Effector memory CD8-positive, alpha-beta T cell (primary cell): ENCODE measurements at regions not wholly inside any gene's neighbourhood (a gene's known extent, or its start where the extent isn't known, plus 50 kb on each side); places are given as distances from the start of the nearest gene placed in this dataset.

ENCODE experiments used
- ATAC-seq: fragments of 150-1000 bp; cut with Tn5 transposase; replicated peaks from 2 replicates; pipeline ENCODE4 v1.10.0; 2021; ENCODE audit warnings: mild to moderate bottlenecking, moderate library complexity
- DNase-seq, 3 experiments: peaks; one replicate each; pipeline ENCODE4 v3.0.0; 2021
- H3K27ac Mint-ChIP-seq, 2 donors: one replicate each; pipeline ENCODE4 v1.8.0; 2022; ENCODE audit warnings: mild to moderate bottlenecking in 2 of 2, mixed read lengths in 2 of 2, moderate library complexity in 2 of 2
- H3K27me3 Mint-ChIP-seq, 2 donors: one replicate each; pipeline ENCODE4 v1.8.0; 2022; ENCODE audit warnings: mixed read lengths in 2 of 2
- H3K36me3 Mint-ChIP-seq: one replicate; pipeline ENCODE4 v1.8.0; 2022; ENCODE audit warnings: mild to moderate bottlenecking, moderate library complexity, mixed read lengths; ENCODE audit not compliant: insufficient read depth
- H3K4me1 Mint-ChIP-seq, 2 donors: one replicate each; pipeline ENCODE4 v1.8.0; 2022; ENCODE audit warnings: low read depth in 2 of 2, mixed read lengths in 2 of 2
- H3K4me3 Mint-ChIP-seq, 2 donors: one replicate each; pipeline ENCODE4 v1.8.0; 2022; ENCODE audit warnings: mild to moderate bottlenecking in 2 of 2, mixed read lengths in 2 of 2, moderate library complexity in 2 of 2
- H3K9me3 Mint-ChIP-seq, 2 donors: one replicate each; pipeline ENCODE4 v1.8.0; 2022; ENCODE audit warnings: mixed read lengths in 2 of 2

DNA sequence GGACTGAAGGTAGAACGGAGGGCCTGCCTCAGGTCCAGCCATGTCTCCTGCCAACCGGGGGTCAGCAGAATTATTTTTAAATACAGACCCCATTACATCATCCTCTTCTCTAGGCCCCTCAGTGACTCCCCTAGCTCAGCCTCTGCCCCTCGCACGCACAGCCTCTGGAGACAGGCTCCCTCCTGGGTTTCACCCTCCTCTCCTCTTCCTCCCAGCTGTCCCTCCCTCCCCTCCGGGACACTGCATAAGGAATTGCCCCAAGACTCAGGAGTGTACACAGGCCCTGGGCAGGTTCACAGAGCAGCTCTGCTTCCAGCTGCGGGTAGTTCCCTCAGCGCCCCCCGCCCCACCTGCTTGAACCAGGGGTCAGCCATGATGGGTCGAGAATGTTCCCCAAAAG, 520.2 kb upstream of the MYT1L start:
- H3K27ac Mint-ChIP-seq = no peak overlapping the region
- DNase-seq (no peak), ATAC-seq (no peak)
- no peak overlapping the region for H3K4me3 Mint-ChIP-seq
- H3K4me1 Mint-ChIP-seq = no peaks in the 10 kb centered on the region
- H3K9me3 Mint-ChIP-seq = no peaks in the 10 kb centered on the region
- H3K27me3 Mint-ChIP-seq = no peaks in the 10 kb centered on the region
- no peaks in the 10 kb centered on the region for H3K36me3 Mint-ChIP-seq

DNA sequence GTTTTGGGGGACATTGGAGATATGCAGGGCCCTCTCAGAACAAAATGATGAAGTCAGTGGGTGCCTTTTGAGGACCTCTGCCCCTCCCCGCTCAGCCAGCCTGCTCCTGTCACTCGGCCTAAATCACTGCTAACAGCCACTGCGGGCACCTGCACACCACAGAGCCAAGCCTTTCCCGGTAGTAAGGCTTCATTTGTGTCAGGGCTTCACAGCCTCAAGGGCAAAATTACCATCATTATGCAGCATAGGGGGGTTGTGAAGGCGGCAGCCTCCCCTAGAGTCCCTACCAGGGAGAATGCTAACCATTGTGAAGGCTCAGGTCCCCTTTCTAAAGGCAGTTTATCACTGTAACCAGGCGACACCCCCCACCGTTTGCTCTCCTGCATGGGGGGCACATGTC, 519.8 kb upstream of the MYT1L start:
- Mint-ChIP-seq H3K27ac (no peak overlapping the region), H3K9me3 (no peaks in the 10 kb centered on the region), H3K4me1 (no peaks in the 10 kb centered on the region), H3K4me3 (no peak overlapping the region), H3K36me3 (no peaks in the 10 kb centered on the region), H3K27me3 (no peaks in the 10 kb centered on the region)
- DNase-seq (no peak), ATAC-seq (no peak)

DNA sequence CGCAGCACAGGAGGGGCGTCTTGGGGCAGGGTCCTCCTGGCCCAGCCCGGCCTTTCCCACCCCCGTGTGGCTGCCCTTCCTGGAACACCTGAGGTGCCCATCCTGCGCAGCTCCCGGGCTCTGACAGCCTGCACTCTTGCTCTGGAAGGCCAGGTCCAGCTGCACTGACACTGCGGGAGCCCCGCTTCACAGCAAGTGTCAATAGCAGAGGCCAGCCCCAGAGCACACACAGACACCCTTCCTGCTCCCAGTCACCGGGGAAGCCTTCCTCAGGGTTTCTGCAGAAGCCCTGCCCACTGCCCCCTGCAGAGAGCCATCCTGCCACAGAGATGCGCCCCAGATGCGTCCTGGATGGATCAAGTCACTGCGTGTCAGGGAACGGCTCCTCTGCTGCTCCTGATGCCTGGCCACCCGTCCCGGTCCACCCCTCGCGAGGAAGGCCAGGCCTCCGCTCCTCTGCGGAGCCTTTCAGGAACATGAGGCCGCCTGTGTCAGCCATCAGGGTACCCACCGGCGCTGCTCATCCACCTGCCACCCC, 519.2 kb upstream of the MYT1L start:
- H3K27me3 Mint-ChIP-seq = no peaks in the 10 kb centered on the region
- no peak overlapping the region for H3K27ac Mint-ChIP-seq
- H3K4me3 Mint-ChIP-seq = no peak overlapping the region
- DNase-seq (no peak), ATAC-seq (no peak)
- no peaks in the 10 kb centered on the region for H3K36me3 Mint-ChIP-seq
- H3K9me3 Mint-ChIP-seq = no peaks in the 10 kb centered on the region
- no peaks in the 10 kb centered on the region for H3K4me1 Mint-ChIP-seq

DNA sequence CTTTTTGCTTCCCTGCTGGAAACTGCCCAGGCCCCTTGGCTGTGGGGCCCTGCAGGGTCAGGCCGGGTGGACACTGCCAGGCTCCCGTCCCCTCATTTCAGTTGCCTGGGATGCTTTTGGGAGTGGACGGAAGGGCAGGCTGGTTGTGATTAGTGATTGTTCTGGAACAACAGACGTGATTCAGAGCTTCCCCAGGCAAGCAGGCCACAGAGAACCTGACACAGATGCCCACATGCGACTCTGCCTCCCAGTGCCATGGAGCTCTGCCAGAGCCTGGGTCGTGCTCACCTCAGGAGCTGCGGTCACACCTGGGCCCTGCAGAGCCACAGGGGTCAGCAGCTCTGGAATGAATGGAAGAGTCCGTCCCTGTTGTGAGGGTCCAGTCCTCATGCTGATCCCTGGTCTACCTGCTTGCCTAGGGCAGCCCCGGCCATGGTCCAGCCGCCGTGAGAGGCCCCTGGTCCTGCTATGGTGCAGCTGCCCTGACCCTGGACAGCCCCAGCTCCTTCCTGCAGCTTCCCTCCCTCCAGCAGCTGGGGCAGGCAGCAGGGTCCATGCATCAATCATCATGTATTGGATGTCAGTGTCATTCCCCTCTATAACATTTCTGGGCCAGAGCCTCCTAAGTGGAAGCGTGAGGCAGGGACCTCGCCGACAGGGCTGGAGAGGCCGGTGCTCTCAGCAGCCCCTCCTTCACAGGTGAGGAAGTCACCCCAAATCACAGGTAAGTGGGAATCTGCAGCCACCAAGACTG, 518.6 kb upstream of the MYT1L start:
- Mint-ChIP-seq H3K27me3 (no peaks in the 10 kb centered on the region), H3K4me1 (no peaks in the 10 kb centered on the region), H3K36me3 (no peaks in the 10 kb centered on the region), H3K4me3 (no peak overlapping the region), H3K27ac (no peak overlapping the region), H3K9me3 (no peaks in the 10 kb centered on the region)
- DNase-seq = no peak
- ATAC-seq = no peak

DNA sequence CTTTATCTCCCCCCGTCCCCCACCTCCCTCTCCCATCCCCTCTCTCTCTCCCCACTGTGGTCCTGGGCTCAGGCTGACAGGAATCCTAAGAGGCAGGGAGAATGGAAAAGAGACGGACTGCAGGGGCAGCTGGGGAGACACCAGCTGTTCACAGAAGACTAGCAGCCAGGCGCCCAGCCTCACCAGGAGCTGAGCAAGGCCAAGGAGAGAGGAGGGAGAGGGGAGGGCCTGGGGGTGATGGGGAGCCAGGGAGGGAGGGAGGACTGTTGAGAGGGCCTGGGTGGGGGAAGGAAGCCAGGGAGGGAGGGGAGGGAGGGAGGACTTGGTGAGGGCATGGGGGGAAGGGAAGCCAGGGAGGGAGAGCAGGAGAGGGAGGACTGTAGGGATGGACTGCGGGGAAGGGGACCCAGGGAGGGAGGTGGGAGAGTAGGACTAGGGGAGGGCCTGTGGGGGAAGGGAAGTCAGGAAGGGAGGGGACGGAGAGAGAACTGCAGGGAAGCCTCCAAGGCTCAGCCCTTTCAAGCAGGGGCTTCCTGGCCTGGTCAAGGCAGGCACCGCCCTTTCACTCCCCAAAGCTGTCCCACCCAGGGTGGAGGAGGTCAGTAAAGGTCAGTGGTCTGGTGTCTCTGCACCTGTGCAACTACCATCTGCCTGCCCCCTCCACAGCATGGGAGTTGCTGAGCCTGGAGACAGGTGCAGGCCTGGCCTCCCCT, 517.7 kb upstream of the MYT1L start:
- H3K9me3 Mint-ChIP-seq = no peaks in the 10 kb centered on the region
- no peaks in the 10 kb centered on the region for H3K36me3 Mint-ChIP-seq
- no peak overlapping the region for H3K27ac Mint-ChIP-seq
- H3K4me1 Mint-ChIP-seq = no peaks in the 10 kb centered on the region
- ATAC-seq (no peak), DNase-seq (no peak)
- no peaks in the 10 kb centered on the region for H3K27me3 Mint-ChIP-seq
- no peak overlapping the region for H3K4me3 Mint-ChIP-seq

DNA sequence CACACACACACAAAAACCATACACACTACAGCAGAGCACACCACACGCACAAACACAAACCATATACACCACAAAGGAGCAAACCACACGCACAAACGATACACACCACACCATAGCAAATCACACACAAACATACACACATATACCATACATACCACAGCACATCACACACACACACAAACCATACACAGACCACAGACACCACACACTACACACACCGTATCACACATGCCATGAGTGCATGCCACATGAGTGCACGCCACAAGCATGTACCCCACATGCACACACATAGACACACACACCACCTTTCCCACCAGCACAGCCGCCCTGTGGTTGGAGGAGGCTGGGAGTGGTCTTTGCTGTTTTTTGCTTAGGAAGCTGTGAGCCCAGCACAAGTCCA, 517.1 kb upstream of the MYT1L start:
- DNase-seq (no peak), ATAC-seq (no peak)
- Mint-ChIP-seq H3K27me3 (no peaks in the 10 kb centered on the region), H3K36me3 (no peaks in the 10 kb centered on the region), H3K4me3 (no peak overlapping the region), H3K27ac (no peak overlapping the region), H3K4me1 (no peaks in the 10 kb centered on the region), H3K9me3 (no peaks in the 10 kb centered on the region)

DNA sequence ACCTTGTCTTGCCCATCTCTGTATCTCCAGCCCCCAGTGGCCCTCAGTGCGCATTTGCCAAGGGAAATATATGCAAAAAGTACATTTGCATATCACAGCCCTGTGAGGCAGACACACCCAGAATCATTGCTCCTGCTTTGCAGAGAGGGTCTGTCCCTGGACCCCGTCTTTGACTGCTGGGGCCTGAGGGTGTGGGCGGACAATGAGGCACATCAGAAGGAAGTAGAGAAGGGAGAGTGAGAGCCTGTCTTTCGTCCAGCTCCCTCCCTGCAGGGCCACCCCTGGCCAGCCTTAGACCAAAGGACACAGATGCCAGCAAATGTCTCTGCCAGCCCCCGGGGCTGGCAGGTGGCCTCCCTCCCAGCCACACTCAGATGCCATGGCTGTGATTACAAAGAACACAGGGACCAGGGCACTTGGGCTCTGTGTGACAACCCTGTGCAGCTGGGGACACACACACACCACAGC, 516.2 kb upstream of the MYT1L start:
- ATAC-seq (no peak), DNase-seq (no peak)
- no peaks in the 10 kb centered on the region for H3K36me3 Mint-ChIP-seq
- H3K27me3 Mint-ChIP-seq = no peaks in the 10 kb centered on the region
- H3K4me3 Mint-ChIP-seq = no peak overlapping the region
- no peaks in the 10 kb centered on the region for H3K9me3 Mint-ChIP-seq
- no peak overlapping the region for H3K27ac Mint-ChIP-seq
- no peaks in the 10 kb centered on the region for H3K4me1 Mint-ChIP-seq

DNA sequence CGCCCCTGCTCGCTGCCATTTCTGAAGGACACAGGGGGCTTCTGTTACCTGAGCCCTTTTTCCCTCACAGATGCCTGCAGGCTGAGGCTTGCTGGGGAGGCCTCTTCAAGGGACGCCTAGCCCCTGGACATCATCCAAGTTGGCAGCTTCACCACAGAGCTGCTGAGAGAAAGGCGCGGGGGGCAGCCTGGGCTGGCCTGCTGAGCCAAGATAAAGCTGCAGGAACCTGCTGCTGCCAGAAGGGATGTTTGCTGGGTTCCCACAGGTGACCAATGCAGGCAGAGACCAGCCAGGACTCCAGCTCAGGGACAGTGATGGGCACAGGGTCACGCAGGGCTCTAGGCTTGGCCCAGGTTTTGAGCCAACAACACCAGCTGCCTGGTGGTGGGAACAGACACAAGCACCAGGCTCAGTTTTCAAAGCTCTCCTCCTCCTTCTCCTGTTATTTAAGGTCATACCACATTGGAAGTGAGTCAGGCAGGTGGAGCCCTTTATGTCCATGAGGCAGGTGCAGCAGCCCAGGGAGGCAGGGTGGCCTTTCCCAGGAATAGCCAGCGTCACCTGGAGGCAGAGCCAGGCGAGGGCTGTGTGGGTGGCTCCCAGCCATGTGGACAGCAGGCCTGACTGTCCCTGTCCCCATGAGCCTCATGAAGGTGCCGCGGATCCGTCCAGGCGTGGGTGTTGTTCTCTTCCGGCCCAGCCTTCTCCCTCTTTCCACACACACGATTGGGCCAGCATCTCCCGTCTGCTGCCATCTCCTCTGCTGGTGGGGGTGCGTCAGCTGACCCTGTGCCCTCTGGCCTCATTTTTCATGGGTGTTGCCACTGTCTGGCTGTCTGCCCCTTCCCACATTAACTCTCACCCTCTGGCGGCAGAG, 515.5 kb upstream of the MYT1L start:
- Mint-ChIP-seq H3K9me3 (no peaks in the 10 kb centered on the region), H3K4me1 (no peaks in the 10 kb centered on the region), H3K27ac (no peak overlapping the region), H3K27me3 (no peaks in the 10 kb centered on the region), H3K4me3 (no peak overlapping the region), H3K36me3 (no peaks in the 10 kb centered on the region)
- ATAC-seq (no peak), DNase-seq (no peak)

DNA sequence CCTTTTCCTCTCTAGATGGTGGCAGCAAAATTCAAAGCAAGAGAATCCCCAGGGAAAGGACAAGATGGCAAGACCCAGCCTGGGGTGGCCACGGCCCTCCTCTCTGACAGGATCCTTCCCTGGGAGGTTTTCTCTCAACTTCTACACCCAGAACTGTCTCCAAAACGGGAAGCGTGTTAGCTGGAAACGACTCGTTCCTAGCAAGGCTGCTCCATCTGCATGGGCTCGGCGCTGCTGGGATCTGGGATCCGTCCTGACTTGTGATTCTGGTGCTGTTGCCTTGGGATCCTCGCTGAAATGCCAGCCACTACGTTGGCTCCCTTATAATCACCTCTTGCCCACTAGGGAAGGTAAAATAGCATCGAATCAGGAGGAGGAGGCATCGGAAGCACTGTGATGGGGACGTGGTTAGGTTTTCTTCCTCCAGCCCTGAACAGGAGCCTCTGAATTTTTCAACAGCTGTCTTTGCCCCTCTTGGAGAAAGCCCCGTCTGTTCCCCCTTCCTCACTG, 514.8 kb upstream of the MYT1L start:
- Mint-ChIP-seq H3K36me3 (no peaks in the 10 kb centered on the region), H3K27ac (no peak overlapping the region), H3K4me3 (no peak overlapping the region), H3K4me1 (no peaks in the 10 kb centered on the region), H3K27me3 (no peaks in the 10 kb centered on the region), H3K9me3 (no peaks in the 10 kb centered on the region)
- ATAC-seq = no peak
- DNase-seq = no peak

DNA sequence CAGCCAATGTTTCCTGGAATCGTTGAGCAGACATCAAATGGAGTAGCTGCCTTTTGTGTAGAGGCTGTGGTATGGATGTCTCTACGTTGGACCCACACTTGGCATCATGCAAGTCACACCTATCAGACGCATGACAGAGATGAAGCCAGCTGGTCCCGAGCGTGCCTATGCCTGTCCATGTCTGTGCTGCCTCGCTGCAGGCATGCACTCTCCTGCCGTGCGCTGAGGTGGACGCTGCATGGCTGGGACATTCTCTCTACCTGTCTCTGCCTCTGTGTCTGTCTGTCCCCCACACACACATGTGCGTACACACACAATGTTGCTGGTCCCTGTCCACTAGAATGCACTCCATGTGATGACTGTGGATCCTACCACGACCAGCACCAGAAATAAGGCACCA, 514.2 kb upstream of the MYT1L start:
- no peak for ATAC-seq
- H3K9me3 Mint-ChIP-seq = no peaks in the 10 kb centered on the region
- no peak overlapping the region for H3K27ac Mint-ChIP-seq
- no peaks in the 10 kb centered on the region for H3K27me3 Mint-ChIP-seq
- no peak overlapping the region for H3K4me3 Mint-ChIP-seq
- no peaks in the 10 kb centered on the region for H3K36me3 Mint-ChIP-seq
- H3K4me1 Mint-ChIP-seq = no peaks in the 10 kb centered on the region
- DNase-seq = no peak

DNA sequence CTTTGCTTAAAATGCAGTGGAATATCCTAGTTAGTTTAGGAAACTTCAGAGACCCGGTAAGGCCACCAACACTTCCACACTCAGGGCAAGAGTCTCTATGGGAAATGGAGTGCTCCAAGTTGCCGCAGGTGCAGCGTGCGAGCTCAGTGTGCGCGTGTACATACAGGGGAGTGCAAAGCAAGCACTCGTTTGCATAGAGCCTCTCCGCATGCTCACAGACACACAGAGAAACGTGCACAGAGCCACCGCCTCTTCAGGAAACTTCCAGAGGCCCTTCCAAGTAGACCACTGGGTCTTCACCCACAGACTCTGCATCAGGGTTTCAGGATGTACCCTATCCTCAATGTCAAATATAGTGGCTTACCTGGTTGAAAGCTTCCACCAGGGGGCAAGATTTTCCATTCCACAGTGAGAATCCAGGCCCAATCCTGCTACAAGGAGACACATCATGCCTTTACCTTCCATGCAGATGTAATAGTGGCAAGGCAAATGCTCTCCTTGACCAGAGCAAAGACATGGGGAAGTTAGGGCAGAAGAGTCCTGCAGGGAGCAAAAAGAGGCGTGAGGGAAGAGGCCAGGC, 513.0 kb upstream of the MYT1L start:
- H3K4me1 Mint-ChIP-seq = no peaks in the 10 kb centered on the region
- no peak overlapping the region for H3K27ac Mint-ChIP-seq
- no peaks in the 10 kb centered on the region for H3K36me3 Mint-ChIP-seq
- no peak for DNase-seq
- ATAC-seq = no peak
- H3K4me3 Mint-ChIP-seq = no peak overlapping the region
- no peaks in the 10 kb centered on the region for H3K27me3 Mint-ChIP-seq
- no peaks in the 10 kb centered on the region for H3K9me3 Mint-ChIP-seq

DNA sequence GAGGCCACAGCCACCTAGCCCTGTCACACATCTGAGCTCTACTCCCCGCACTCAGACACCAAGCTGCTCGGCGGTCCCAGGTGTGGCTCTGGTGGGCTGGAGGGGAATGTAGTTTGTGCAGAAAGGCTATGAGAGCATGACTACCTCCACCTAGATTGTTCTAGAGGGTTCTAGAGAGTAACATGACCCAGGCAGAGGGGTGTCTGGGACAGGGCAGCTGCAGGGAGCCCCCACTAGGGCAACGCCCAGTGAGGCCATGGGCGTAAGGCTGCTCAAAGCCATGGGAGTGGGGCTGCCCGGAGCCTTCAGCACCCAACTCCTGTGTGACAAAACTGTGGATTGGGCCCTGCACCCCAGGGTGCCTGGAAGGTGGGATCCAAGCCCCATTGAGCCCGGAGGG, 511.4 kb upstream of the MYT1L start:
- H3K4me3 Mint-ChIP-seq = no peak overlapping the region
- H3K4me1 Mint-ChIP-seq = no peaks in the 10 kb centered on the region
- H3K36me3 Mint-ChIP-seq = no peaks in the 10 kb centered on the region
- ATAC-seq (no peak), DNase-seq (no peak)
- H3K9me3 Mint-ChIP-seq = peaks cover 7 to 8% of the 10 kb centered on the region in 2 donors
- H3K27ac Mint-ChIP-seq = no peak overlapping the region
- H3K27me3 Mint-ChIP-seq = peaks cover 0 to 14% of the 10 kb centered on the region in 2 donors

DNA sequence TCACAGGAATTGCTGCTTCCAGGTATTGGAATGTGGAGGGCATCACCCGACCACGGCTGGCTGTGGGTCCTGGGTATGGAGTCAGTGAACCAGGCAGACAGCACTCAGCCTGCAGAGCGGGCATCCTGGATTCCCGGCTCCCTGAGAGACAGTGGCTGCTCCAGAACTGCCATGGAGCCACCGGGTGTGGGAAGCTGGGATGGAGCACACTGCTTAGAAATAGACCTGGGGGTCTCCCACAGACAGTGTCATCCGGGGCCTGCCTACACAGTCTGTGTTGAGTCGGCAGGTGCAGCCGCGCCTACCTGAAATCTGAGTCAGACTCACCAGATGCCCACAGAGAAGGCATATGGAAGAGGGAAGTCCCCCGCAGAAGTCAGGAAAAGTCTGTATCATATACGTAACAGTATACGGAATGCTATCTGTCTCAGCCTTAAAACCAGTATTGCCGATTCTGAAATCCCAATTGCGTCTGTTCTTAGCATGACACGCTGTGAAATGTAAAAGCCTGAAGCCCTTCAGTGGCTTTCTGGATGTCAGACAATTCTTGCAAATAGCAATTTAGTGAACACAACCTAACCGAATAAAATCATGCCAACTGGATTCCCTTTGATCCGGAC, 509.7 kb upstream of the MYT1L start:
- no peaks in the 10 kb centered on the region for H3K4me1 Mint-ChIP-seq
- H3K27ac Mint-ChIP-seq = no peak overlapping the region
- H3K36me3 Mint-ChIP-seq = no peaks in the 10 kb centered on the region
- DNase-seq (no peak), ATAC-seq (no peak)
- H3K9me3 Mint-ChIP-seq = peaks cover 7 to 12% of the 10 kb centered on the region in 2 donors
- H3K4me3 Mint-ChIP-seq = no peak overlapping the region
- peaks cover 0 to 14% of the 10 kb centered on the region in 2 donors for H3K27me3 Mint-ChIP-seq
